Activated T-cell treated with anti-CD3 and anti-CD28 coated beads, Interleukin-2, amount 50 U/mL, for 24 hours (primary cell): ENCODE measurements at regions not wholly inside any gene's neighbourhood (a gene's known extent, or its start where the extent isn't known, plus 50 kb on each side); places are given as distances from the start of the nearest gene placed in this dataset.

Experiments
- DNase-seq: peaks from one replicate; pipeline ENCODE4 v3.0.0-alpha.2; 2020
- H3K27ac Mint-ChIP-seq: 2 replicates; pipeline ENCODE4 v1.8.0; 2020; ENCODE audit warnings: mild to moderate bottlenecking, mixed read lengths
- H3K27me3 Mint-ChIP-seq: 2 replicates; pipeline ENCODE4 v1.8.0; 2020; ENCODE audit warnings: mixed read lengths
- H3K36me3 Mint-ChIP-seq: 2 replicates; pipeline ENCODE4 v1.8.0; 2020; ENCODE audit warnings: low read depth, mixed read lengths
- H3K4me1 Mint-ChIP-seq: 2 replicates; pipeline ENCODE4 v1.8.0; 2020; ENCODE audit warnings: low read depth, mixed read lengths
- H3K4me3 Mint-ChIP-seq: 2 replicates; pipeline ENCODE4 v1.8.0; 2020; ENCODE audit warnings: mild to moderate bottlenecking, moderate library complexity, mixed read lengths
- H3K9me3 Mint-ChIP-seq: 2 replicates; pipeline ENCODE4 v1.8.0; 2020; ENCODE audit warnings: mixed read lengths

- Mint-ChIP-seq H3K36me3 (no peaks in the 10 kb centered on the region), H3K4me3 (no peak overlapping the region), H3K27ac (no peak overlapping the region), H3K4me1 (no peaks in the 10 kb centered on the region), H3K9me3 (peaks cover 6% of the 10 kb centered on the region), H3K27me3 (no peaks in the 10 kb centered on the region)
- DNase-seq = no peak
Measured at GRCh38 chr5:167458412-167458811, 833.0 kb upstream of the WWC1 start.

DNA sequence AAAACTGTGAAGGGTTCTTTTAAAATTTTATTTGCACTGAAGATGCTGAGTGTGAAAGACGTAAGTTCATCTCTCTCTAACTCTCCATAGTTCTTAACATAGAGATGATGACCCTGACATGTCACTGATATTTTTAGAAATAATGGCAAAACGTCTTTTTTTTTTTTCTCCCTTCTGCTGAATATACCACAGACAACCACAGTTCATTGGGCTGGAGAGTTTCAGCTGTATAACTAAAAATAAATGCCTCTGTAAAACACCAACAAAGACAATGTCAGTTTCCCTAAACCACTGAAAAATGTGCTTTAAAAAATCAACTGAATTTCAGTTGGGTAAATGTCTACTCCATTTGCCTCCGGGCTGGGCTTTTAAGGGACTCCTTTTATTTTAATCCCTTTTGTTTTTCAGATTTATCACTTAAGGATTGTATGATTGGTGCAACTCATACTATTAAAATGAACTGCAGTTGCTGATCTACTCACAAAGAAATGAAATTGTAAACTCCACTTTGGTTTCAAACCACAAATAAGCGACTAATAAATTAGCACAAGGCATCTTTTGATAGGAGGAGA lies 830.9 kb upstream of the WWC1 start:
- H3K4me3 Mint-ChIP-seq = no peak overlapping the region
- H3K9me3 Mint-ChIP-seq = peaks cover 6% of the 10 kb centered on the region
- DNase-seq = no peak
- no peaks in the 10 kb centered on the region for H3K4me1 Mint-ChIP-seq
- H3K36me3 Mint-ChIP-seq = no peaks in the 10 kb centered on the region
- H3K27me3 Mint-ChIP-seq = no peaks in the 10 kb centered on the region
- H3K27ac Mint-ChIP-seq = no peak overlapping the region

GRCh38 chr5:167463939-167464338 lies 827.5 kb upstream of the WWC1 start:
- no peaks in the 10 kb centered on the region for H3K36me3 Mint-ChIP-seq
- H3K4me3 Mint-ChIP-seq = no peak overlapping the region
- H3K9me3 Mint-ChIP-seq = peaks cover 6% of the 10 kb centered on the region
- H3K27ac Mint-ChIP-seq = no peak overlapping the region
- no peak for DNase-seq
- H3K27me3 Mint-ChIP-seq = no peaks in the 10 kb centered on the region
- no peaks in the 10 kb centered on the region for H3K4me1 Mint-ChIP-seq

GRCh38 chr5:167466992-167467391 lies 824.5 kb upstream of the WWC1 start:
- Mint-ChIP-seq H3K27ac (no peak overlapping the region), H3K4me1 (no peaks in the 10 kb centered on the region), H3K27me3 (no peaks in the 10 kb centered on the region), H3K36me3 (no peaks in the 10 kb centered on the region), H3K9me3 (peaks cover 6% of the 10 kb centered on the region), H3K4me3 (no peak overlapping the region)
- DNase-seq = no peak

DNA sequence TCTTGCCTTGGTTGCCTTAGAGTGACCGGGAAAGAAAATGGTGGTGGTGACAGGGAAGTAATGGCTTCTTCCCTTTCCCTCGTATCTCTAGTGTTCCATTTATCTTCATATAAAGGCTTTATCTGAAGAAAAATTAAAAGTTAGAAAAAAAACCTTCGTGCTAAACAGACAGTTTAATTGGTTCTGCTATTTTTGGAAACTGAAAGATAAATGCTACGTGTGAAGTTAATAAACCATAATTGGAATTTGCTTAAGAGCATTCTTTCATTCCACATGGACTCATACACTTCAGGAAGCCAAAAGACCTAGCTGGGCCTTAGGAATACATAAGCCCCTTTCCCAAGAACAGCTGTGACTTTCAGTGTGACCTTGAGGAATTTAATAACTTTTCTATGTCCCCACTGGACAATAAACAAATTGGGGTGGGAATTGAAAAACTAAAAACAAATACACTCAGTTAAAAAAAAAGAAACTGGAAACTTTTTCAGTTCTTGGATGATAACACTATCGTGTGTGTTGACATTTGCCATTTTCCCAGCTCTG lies 818.8 kb upstream of the WWC1 start:
- Mint-ChIP-seq H3K27ac (no peak overlapping the region), H3K27me3 (no peaks in the 10 kb centered on the region), H3K4me3 (no peak overlapping the region), H3K36me3 (no peaks in the 10 kb centered on the region), H3K4me1 (no peaks in the 10 kb centered on the region), H3K9me3 (no peaks in the 10 kb centered on the region)
- no peak for DNase-seq

DNA sequence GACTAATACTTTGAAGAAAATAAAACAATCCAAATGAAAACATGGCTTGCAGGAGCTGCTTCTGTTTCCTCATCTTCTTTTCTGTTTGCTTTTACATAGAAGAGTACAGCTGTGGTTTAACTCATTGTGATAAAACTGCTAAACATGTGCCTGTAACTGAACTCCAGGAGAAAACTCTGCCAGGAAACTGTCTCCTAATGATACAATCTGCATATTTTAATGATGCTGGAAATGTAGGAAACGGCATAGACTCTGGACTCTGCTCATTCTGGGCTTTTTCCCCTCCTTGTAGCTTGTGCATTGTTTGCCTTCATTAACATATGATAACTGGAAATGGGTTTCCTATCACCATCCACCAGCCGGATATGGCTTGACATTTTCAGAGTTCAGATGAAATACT lies 813.3 kb upstream of the WWC1 start:
- Mint-ChIP-seq H3K27me3 (no peaks in the 10 kb centered on the region), H3K4me3 (no peak overlapping the region), H3K4me1 (no peaks in the 10 kb centered on the region), H3K27ac (no peak overlapping the region), H3K36me3 (no peaks in the 10 kb centered on the region), H3K9me3 (no peaks in the 10 kb centered on the region)
- no peak for DNase-seq

DNA sequence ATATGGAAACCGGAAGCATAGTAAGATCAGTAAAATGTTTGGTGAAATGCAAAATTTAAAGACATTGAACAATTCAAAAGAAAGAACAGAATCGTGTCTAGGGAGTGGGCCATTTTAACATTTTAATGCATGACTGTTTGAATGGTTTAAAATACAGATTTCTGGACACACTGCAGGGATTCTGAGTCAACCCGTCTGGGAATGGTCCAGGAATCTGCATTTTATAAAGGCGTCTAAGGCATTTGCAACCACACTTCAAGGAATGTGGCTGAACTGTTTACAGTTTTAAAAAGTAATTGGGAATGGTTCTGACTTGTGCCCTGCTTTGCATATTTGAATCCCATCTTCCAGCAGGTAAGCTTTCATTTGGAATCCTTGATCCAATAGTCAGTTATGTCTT lies 811.7 kb upstream of the WWC1 start:
- no peak for DNase-seq
- Mint-ChIP-seq H3K27me3 (no peaks in the 10 kb centered on the region), H3K4me3 (no peak overlapping the region), H3K36me3 (no peaks in the 10 kb centered on the region), H3K4me1 (no peaks in the 10 kb centered on the region), H3K9me3 (peaks cover 5% of the 10 kb centered on the region), H3K27ac (no peak overlapping the region)

- Mint-ChIP-seq H3K4me1 (no peaks in the 10 kb centered on the region), H3K9me3 (peaks cover 5% of the 10 kb centered on the region)
- no peak for DNase-seq
Measured at GRCh38 chr5:167481345-167481744, 810.1 kb upstream of the WWC1 start.

DNA sequence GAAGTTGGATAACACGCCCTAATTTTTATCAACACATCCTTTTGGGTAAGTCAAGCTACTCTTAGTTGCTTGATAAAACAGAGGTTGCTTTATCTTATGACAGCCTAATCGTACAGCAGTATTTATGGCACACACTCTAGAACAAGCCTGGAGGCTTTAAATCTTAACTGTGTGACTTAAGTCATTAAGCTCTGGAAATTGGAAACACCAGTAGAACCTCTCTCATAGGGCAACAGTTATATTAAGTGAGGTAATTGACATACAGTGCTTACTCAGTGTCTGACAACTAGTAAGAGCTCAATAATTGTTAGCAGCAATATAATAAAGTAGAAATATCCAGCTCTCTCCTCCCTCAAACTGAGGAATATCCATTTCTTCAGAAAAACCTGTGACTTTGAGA lies 808.9 kb upstream of the WWC1 start:
- Mint-ChIP-seq H3K4me3 (no peak overlapping the region), H3K4me1 (no peaks in the 10 kb centered on the region), H3K27ac (no peak overlapping the region), H3K9me3 (peaks cover 5% of the 10 kb centered on the region), H3K27me3 (no peaks in the 10 kb centered on the region), H3K36me3 (no peaks in the 10 kb centered on the region)
- DNase-seq = no peak

More at GRCh38 chr5:167481345-167481744, 810.1 kb upstream of the WWC1 start:
- Mint-ChIP-seq H3K4me3 (no peak overlapping the region), H3K27me3 (no peaks in the 10 kb centered on the region), H3K27ac (no peak overlapping the region), H3K36me3 (no peaks in the 10 kb centered on the region)

DNA sequence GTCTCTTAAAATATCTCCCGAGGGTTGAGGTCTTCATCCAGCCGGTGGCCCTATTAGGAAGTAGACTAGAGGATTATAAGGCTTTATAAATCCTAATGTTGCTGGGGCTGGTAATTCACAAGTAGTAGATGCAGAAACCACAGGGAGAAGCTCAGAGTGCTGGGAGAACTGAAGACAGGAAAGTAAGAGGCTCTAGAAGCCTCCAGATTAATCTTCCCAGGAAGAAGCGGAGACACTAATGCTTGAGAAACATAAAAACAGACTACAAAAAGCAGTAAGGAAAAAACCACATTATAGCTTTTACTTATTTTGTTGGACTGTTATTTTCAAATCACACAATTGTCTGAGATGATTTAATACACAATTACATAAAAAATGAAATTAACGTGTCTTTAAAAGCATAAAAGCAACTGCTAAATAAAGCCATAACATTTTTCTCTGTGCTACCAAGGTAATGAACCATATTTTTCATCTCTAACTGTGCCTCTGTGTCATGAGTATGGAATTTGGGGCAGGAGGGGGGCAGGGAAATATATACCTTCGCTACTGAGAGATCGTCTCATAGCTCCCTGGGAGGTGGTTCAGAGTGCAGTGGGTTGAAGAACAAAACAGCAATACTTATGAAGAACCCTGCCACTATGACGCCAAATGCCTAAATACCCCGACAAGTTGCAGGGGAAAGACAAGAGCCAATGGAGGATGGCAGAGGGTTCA lies 806.2 kb upstream of the WWC1 start:
- Mint-ChIP-seq H3K27me3 (no peaks in the 10 kb centered on the region), H3K27ac (no peak overlapping the region), H3K9me3 (peaks cover 13% of the 10 kb centered on the region), H3K4me3 (no peak overlapping the region), H3K36me3 (no peaks in the 10 kb centered on the region), H3K4me1 (no peaks in the 10 kb centered on the region)
- no peak for DNase-seq

- no peak overlapping the region for H3K4me3 Mint-ChIP-seq
- peaks cover 13% of the 10 kb centered on the region for H3K9me3 Mint-ChIP-seq
- H3K27me3 Mint-ChIP-seq = no peaks in the 10 kb centered on the region
- no peaks in the 10 kb centered on the region for H3K4me1 Mint-ChIP-seq
- H3K27ac Mint-ChIP-seq = no peak overlapping the region
- DNase-seq = no peak
- no peaks in the 10 kb centered on the region for H3K36me3 Mint-ChIP-seq
Measured at GRCh38 chr5:167488371-167488770, 803.1 kb upstream of the WWC1 start.

DNA sequence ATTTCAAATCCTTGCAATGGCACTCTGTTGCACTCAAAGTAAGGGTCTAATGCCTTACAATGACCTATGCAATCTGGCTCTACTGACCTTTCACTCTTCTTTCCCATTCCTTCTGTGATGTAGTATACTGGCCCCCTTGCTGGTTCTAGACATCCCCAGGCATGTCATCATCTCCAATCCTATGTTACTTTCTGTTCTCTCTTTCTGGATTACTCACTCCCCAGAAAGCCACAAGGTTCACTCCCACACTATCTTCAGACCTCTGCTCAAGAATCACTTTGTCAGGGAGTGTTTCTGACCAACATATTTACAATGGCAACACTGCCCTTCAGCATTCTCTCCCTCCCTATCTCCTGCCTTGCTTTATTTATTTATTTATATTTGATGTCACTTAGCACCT lies 802.2 kb upstream of the WWC1 start:
- Mint-ChIP-seq H3K9me3 (peaks cover 17% of the 10 kb centered on the region), H3K36me3 (no peaks in the 10 kb centered on the region), H3K27me3 (no peaks in the 10 kb centered on the region), H3K4me3 (no peak overlapping the region), H3K4me1 (no peaks in the 10 kb centered on the region), H3K27ac (no peak overlapping the region)
- no peak for DNase-seq

DNA sequence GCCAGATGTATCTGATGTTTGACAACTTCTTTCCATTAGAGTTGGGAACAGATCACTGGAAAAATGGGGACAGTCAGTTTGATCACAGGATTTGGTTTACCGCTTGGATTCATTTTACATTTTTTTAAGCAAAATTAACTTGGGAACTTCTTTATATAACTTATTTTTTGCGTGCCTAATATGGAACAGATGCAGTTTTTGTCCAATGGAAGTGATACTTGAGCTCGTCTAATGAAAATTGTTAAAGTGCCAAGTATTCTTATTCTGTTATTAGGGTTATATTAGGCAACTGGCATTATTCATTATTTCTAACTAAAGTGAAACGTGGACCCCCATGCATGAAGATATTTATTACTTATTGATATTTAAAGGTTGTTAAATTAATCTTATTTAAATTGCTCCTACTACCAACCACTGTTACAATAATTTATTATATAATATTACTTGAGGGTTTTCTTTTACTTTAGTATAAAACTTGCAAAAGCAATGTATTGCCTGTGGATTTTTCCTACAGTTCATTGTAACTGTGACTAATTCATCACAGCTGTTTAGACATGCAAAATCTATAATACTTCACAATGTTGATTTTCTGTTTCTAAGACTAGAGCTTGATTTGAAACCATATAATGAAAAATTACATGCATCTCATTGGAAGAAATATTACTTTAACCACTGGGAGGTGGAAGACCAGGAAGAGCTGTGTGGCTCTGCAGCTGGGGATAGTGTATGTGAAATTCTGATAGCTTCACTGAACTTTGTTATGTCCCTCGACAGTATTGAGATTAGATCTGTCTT lies 787.3 kb upstream of the WWC1 start:
- Mint-ChIP-seq H3K36me3 (no peaks in the 10 kb centered on the region), H3K9me3 (peaks cover 11% of the 10 kb centered on the region), H3K4me1 (no peaks in the 10 kb centered on the region), H3K27me3 (no peaks in the 10 kb centered on the region), H3K4me3 (no peak overlapping the region), H3K27ac (no peak overlapping the region)
- no peak for DNase-seq

DNA sequence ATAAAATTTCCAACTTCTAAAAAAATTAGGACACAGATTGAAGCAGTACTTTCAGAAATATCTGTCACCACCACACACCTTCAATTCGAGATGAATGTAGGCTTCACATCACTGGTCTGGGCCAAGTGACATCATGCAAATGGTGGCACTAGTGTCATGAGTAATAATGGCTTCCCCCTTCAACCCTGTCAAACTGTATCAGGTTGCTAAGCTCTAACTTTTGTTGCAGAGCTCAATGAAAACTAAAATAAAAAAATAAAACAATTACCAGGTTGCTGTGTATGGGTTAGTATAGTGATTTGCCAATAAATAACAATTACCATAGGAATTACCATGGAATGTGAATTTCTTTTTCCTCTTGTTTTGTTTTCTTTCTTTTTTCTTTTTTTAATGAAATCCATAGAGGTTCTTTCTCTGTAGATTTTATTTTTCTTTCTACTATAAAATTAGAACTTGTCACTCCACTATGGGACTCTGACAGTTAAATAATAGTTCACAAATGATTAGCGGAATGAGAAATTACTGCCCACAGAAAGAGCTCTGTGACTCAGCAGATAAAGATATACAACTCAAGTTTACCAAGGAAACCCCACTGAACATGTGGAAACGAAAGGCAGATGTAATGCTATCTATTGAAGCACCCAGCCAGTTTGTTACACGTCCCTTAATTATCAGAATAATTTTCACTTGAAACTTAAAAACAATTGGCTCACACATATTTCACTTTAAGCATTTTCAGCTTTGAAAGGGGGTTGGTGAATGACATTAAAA lies 783.8 kb upstream of the WWC1 start:
- no peak for DNase-seq
- H3K27ac Mint-ChIP-seq = no peak overlapping the region
- H3K27me3 Mint-ChIP-seq = no peaks in the 10 kb centered on the region
- H3K4me1 Mint-ChIP-seq = no peaks in the 10 kb centered on the region
- H3K4me3 Mint-ChIP-seq = no peak overlapping the region
- H3K36me3 Mint-ChIP-seq = no peaks in the 10 kb centered on the region
- no peaks in the 10 kb centered on the region for H3K9me3 Mint-ChIP-seq
